Gastroesophageal sphincter (tissue), 3 donors: ENCODE measurements at regions not wholly inside any gene's neighbourhood (a gene's known extent, or its start where the extent isn't known, plus 50 kb on each side); places are given as distances from the start of the nearest gene placed in this dataset.

Experiments
- EP300 ChIP-seq: sonication (generic); formaldehyde crosslinking; IDR thresholded peaks from one replicate; pipeline ENCODE4 v1.6.1; 2017; ENCODE audit warnings: antibody characterized with exemption, mild to moderate bottlenecking
- POLR2A ChIP-seq, 2 donors: fragments of 450-650 bp; IDR thresholded peaks; one replicate each; pipeline ENCODE4 v1.6.1; 2017; ENCODE audit warnings: antibody characterized with exemption in 2 of 2, mild to moderate bottlenecking in 2 of 2, moderate library complexity in 1 of 2
- POLR2AphosphoS5 ChIP-seq: sonication (generic); formaldehyde crosslinking; IDR thresholded peaks from one replicate; pipeline ENCODE4 v1.6.1; 2017; ENCODE audit warnings: antibody characterized with exemption
- TF ChIP-seq, protein P1 (sequence below), 4 experiments: fragments of 200-600 bp in 2 of 4; fragments of 450-650 bp in 2 of 4; sonication (generic) in 1 of 4; IDR thresholded peaks; one replicate each; pipeline ENCODE4 v1.5.1; 2017 to 2019; ENCODE audit warnings: antibody characterized with exemption in 4 of 4, mild to moderate bottlenecking in 2 of 4, moderate library complexity in 2 of 4

DNA sequence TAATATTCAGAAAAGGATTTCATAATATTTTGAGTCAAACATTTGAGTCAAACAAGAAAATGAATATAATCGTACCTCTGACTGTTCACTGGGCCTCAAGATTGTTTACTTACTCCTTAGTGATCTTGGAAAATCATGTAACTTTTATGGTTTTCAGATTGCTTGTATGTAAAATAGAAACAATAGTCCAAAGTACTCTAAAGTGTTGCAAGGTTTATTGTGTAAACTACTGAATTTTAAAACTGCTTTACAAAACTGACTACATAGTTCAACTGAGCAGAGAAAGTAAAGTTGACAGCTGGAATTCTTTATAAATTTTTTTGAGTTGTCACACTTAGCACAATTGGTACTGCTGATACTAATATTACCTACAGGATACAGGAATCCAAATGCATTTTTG is 931.0 kb downstream of the NCAM2 start:
- TF ChIP-seq, protein P1, sequence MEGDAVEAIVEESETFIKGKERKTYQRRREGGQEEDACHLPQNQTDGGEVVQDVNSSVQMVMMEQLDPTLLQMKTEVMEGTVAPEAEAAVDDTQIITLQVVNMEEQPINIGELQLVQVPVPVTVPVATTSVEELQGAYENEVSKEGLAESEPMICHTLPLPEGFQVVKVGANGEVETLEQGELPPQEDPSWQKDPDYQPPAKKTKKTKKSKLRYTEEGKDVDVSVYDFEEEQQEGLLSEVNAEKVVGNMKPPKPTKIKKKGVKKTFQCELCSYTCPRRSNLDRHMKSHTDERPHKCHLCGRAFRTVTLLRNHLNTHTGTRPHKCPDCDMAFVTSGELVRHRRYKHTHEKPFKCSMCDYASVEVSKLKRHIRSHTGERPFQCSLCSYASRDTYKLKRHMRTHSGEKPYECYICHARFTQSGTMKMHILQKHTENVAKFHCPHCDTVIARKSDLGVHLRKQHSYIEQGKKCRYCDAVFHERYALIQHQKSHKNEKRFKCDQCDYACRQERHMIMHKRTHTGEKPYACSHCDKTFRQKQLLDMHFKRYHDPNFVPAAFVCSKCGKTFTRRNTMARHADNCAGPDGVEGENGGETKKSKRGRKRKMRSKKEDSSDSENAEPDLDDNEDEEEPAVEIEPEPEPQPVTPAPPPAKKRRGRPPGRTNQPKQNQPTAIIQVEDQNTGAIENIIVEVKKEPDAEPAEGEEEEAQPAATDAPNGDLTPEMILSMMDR (IDR thresholded peaks at IDR 0.05): no peak
- TF ChIP-seq POLR2AphosphoS5 (no peak), POLR2A (IDR thresholded peaks at IDR 0.05) (no peak), EP300 (no peak)
